GM12878 (cell line): ENCODE measurements at regions not wholly inside any gene's neighbourhood (a gene's known extent, or its start where the extent isn't known, plus 50 kb on each side); places are given as distances from the start of the nearest gene placed in this dataset.

Source experiments
- ETV6 ChIP-seq, 2 experiments: fragments of 450-650 bp in 1 of 2; IDR thresholded peaks in 1 of 2; conservative IDR thresholded peaks in 1 of 2; 2 replicates each; pipeline ENCODE4 v1.6.1; 2014; ENCODE audit warnings: antibody characterized with exemption in 1 of 2, borderline replicate concordance in 1 of 2, low read depth in 1 of 2, mild to moderate bottlenecking in 1 of 2, moderate library complexity in 1 of 2
- KDM1A ChIP-seq: fragments of 200-600 bp; sonication (generic); IDR thresholded peaks from 2 replicates; pipeline ENCODE4 v1.6.1; 2016; ENCODE audit warnings: borderline replicate concordance
- POLR2AphosphoS5 ChIP-seq: IDR thresholded peaks from 2 replicates; pipeline ENCODE4 v1.6.1; 2011; ENCODE audit warnings: mild to moderate bottlenecking, low read length, inconsistent platforms
- TF ChIP-seq, protein P1 (sequence below), 3 experiments: IDR thresholded peaks in 2 of 3; conservative IDR thresholded peaks in 1 of 3; 2 replicates each; pipeline ENCODE4 v1.5.1; 2011; ENCODE audit warnings: low read depth in 3 of 3, low read length in 3 of 3, mild to moderate bottlenecking in 3 of 3, control low read depth in 2 of 3, moderate library complexity in 2 of 3, inconsistent platforms in 1 of 3, mixed read lengths in 1 of 3; ENCODE audit not compliant: control insufficient read depth in 2 of 3, insufficient read depth in 1 of 3; ENCODE audit errors: extremely low read depth in 1 of 3

- TF ChIP-seq POLR2AphosphoS5 (no peak), KDM1A (no peak), ETV6 (conservative IDR thresholded peaks at IDR 0.05 in 1 of 2, IDR thresholded peaks at IDR 0.05 in 1 of 2; ENCODE audit: borderline replicate concordance in 1 of 2, low read depth in 1 of 2) (no peak)
- TF ChIP-seq, protein P1, sequence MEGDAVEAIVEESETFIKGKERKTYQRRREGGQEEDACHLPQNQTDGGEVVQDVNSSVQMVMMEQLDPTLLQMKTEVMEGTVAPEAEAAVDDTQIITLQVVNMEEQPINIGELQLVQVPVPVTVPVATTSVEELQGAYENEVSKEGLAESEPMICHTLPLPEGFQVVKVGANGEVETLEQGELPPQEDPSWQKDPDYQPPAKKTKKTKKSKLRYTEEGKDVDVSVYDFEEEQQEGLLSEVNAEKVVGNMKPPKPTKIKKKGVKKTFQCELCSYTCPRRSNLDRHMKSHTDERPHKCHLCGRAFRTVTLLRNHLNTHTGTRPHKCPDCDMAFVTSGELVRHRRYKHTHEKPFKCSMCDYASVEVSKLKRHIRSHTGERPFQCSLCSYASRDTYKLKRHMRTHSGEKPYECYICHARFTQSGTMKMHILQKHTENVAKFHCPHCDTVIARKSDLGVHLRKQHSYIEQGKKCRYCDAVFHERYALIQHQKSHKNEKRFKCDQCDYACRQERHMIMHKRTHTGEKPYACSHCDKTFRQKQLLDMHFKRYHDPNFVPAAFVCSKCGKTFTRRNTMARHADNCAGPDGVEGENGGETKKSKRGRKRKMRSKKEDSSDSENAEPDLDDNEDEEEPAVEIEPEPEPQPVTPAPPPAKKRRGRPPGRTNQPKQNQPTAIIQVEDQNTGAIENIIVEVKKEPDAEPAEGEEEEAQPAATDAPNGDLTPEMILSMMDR (IDR thresholded peaks at IDR 0.05 in 2 of 3, conservative IDR thresholded peaks at IDR 0.05 in 1 of 3; ENCODE audit: control insufficient read depth in 2 of 3, extremely low read depth in 1 of 3, insufficient read depth in 1 of 3, low read depth in 3 of 3, low read length in 3 of 3): no peak
Measured at GRCh38 chr6:90425161-90425641, 128.6 kb upstream of the BACH2 start.
